ENCODE measurements at regions not wholly inside any gene's neighbourhood (a gene's known extent, or its start where the extent isn't known, plus 50 kb on each side); places are given as distances from the start of the nearest gene placed in this dataset.

DNA sequence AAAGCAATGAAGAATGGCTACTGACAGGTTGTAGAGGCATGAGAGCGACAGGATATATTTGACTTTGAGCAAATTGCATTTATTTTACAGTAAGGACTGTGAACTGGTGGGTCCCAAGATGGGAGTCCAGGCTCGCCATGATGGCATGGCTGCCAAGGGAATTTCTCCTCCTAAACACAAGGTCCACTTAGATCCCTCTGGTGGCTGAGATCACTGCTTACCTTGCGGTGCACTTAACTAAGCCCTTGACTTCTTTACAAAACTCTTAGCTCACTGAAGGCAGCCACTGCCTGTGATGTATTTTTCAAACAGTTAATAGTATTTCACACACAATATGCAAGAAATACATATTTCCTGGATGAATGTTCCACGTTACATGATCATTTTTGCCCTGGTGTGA, 50.3 kb upstream of the SORBS2 start:
- in situ Hi-C loops (cut with MboI; ENCODE audit: low pct_unique_long_range_greater_than_20kb, low sequenced_read_pairs), result no loop called here
- DNase-seq, result no peak

DNA sequence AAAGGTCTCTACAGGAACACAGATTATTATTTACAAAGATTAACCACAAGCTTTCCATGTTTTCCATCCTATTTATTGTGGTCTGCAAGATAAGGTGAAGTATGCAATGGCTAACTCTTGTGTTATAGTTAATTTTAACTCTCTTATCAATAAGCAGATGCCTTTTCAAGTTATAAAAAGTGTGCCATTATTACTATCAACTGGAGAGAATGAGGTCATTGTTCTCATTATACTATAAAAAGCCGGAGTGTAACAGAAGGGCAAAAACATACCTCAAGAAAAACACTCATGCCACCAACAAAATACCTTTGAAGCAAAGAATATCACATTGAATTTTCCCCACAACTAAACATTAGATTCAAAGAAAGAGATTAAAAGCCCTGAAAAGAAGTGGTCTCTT, 52.0 kb upstream of the SORBS2 start:
- DNase-seq, result no peak
- in situ Hi-C loops (cut with MboI; ENCODE audit: low pct_unique_long_range_greater_than_20kb, low sequenced_read_pairs), result no loop called here

DNA sequence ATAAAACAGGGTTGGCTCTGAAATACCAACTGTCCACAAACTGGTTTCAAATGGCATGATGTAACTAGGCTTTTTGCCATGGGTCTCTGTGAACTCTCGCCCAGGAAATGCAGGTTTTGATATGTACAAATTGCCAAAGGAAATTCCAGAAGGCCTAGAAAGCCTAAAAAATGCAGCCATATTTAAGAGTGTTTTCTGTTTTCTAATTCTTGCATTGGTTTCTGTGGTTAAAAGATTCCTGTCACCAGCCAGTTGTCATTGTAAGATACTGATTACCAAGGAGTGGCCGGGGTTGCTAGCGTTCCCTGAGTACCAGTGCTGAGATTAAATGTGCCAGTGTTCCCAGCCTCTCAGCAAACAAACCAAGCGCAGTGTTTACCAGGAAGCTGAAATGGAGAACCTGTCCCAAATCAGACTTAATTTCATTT, 53.9 kb upstream of the SORBS2 start:
- in situ Hi-C loops (cut with MboI; ENCODE audit: low pct_unique_long_range_greater_than_20kb, low sequenced_read_pairs), result no loop called here
- DNase-seq, result no peak

DNA sequence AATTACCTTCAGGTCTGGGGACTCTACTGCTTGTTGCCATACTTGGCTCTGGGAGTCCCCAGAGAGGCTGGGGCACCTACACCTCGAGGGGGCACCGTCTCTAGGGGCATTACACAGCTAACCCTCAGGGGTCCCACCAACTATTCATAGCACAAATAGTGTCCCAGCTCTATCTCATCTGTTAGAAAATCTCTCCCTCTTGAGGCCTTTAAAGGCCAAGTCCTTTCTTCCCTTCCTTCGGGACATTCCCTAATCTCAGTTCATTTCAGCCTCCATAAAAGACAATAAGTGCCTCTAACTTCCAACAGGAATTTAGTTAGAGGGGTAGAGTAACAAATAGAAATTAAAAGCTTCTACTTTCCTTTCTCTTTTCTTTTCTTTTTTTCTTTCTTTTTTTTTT, 55.8 kb upstream of the SORBS2 start:
- in situ Hi-C loops (cut with MboI; ENCODE audit: low pct_unique_long_range_greater_than_20kb, low sequenced_read_pairs), result no loop called here
- DNase-seq, result no peak

DNA sequence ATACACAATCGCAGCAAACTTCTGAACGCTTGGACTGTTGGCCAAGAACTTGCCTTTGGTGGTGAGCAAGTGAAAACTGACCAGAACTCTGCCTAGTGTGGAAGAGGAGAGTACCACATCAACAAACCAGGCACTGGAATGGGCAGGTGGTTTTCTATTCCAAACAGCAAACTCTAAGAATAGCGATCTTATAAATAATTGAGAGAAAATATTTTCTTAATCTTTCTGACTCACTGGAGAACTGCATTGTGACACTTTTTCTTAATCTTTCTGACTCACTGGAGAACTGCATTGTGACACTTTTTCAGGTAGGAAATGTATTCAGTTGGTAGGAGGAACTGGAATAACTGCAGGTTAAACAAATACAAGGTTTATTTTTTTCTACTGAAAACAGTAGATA, 57.0 kb upstream of the SORBS2 start:
- in situ Hi-C loops (cut with MboI; ENCODE audit: low pct_unique_long_range_greater_than_20kb, low sequenced_read_pairs), result no loop called here
- DNase-seq, result no peak

DNA sequence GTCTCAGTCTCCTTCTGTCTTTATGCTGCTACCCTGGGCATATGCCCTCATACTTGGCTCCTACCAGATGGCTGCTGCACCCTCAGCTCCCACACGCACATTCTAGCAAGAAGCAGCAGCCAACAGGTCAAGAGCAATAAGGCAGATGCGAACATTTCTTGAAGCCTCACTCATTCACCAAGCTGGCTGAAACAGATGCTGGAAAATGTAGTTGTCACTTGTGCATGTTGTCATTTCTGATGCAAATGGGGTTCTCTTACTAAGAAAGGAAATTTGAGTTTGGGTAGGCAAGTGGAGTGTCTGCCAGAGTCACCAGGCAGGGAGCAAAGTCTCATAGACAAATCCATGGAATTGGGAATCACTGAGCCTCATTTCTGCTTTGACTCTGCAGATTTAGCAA, 57.4 kb upstream of the SORBS2 start:
- no peak for DNase-seq
- in situ Hi-C loops (cut with MboI; ENCODE audit: low pct_unique_long_range_greater_than_20kb, low sequenced_read_pairs), result no loop called here

DNA sequence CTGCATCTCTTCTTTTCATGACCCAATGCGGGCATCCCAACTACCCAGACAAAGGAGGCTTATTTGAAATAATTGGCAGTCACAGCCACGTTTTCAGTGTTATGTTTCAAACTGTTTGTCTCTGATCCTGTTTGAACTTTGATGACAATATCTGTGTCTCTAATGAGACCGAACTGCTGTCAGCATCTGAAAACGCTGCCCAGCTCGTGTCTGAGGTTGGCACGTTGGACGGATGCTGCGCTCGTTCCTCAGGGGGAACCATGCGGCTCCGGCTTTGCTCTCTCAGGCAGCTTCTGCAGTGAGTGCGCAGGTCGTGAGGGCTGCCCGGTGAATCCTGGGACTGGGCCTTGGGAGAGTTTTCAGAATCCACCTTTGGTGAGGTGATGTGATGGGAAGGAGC, 58.4 kb upstream of the SORBS2 start:
- DNase-seq, result no peak
- in situ Hi-C loops (cut with MboI; ENCODE audit: low pct_unique_long_range_greater_than_20kb, low sequenced_read_pairs), result no loop called here

DNA sequence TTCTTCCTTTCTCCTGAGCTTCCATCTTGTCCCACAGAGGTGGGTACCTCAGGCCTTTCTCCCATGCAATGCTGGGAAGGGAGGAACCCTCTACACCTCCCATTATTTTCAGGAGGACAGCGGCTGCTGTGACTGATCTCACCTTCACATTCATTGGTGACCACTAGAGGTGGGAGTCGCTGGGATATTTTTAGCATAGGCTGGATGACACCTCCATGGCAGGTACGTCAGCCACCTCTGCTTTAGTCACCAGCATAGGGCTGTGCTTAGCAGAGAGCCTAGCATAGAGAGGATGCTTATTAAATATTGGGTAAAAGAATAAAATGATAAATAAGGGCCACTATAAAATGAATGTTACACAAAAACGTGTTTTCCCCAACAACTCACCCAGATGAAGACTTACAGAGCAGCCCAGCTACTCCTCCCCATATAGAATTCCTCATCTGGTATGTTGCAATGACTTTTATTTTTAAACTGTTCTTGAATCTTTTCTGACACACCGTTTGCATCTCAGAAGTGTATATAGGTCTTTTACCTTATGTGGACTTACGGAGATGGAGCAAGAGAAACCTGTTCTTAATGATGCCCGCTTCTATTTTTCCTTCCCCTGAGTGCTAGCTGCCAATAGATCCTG, 60.9 kb upstream of the SORBS2 start:
- in situ Hi-C loops (cut with MboI; ENCODE audit: low pct_unique_long_range_greater_than_20kb, low sequenced_read_pairs), result no loop called here
- DNase-seq, result no peak

DNA sequence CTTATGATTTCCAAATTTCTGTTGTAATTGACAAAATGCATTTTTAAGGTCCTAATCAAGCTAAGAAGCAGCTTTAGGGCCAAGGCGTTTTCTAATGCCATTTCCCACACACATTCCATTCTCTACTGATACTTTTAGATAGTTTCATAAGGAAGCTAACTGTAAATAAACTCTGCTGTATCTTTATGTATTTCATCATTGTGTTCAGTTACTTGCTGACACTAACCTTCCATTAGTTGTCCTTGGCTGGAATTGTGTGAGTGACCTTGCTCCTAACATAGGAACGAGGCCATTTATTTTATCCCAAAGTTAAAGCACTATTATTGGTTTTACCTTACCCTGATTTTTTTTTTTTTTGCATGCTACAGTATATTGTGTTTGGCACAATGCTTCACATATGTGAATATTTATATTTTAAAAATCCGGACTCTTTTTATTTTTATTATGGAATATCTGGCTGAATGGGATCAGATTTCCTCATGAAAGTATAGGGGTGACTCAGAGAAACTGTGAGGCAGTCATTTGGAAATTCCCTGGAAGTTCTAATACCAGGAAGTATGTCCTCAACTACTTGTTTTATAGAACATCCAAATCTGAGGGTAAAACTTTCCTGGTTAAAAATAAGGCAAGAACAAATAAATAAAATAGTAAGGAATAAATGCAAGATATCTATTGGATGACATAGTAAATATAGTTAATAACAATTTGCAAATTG, 62.7 kb upstream of the SORBS2 start:
- no peak for DNase-seq
- in situ Hi-C loops (cut with MboI; ENCODE audit: low pct_unique_long_range_greater_than_20kb, low sequenced_read_pairs), result no loop called here

DNA sequence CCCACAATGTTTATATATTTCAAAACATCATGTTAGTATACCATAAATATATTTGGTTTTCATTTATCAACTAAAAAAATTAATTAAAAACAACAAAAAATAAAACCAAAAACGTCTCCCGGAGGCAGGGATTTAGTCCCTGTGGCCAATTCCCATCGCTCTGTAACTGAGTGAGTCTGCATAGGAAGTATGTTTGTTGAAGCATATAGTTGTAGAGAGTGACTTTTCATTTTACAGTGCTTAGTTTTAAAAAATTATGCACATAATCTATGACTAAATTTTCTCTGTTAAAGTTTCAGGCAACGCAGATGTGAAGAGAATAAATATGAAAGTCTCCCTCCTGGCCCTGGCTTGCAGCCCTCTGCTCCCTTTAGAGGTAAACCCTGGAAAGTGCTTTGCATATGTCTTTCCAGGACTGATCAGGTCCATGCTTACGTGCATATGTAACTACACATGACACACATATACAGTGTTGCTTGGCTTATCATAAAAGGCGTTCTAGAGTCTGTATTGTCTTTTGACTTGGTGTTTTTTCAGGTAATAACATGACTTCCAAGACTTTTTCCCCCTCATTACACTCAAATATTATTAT, 63.4 kb upstream of the SORBS2 start:
- in situ Hi-C loops (cut with MboI; ENCODE audit: low pct_unique_long_range_greater_than_20kb, low sequenced_read_pairs), result no loop called here
- no peak for DNase-seq

DNA sequence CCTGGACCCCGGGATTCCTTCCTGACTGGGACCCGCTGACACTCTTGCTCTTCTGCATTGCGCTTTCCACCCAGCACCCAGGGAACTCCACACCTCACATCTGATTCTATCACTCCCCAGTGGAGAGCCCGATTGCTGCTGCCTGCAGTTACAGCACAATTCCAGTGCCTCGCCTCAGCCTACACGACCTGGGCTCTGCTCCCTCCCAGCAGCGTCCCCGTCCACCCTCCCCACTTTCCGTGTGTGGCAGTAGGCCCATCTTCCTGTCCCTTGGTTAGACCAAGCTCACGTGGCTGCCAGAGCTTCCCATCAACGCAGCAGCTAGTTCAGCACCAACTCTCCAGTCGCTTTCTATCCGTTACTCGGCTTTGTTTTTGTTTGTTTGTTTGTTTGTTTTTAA, 66.6 kb upstream of the SORBS2 start:
- in situ Hi-C loops (cut with MboI; ENCODE audit: low pct_unique_long_range_greater_than_20kb, low sequenced_read_pairs), result no loop called here

DNA sequence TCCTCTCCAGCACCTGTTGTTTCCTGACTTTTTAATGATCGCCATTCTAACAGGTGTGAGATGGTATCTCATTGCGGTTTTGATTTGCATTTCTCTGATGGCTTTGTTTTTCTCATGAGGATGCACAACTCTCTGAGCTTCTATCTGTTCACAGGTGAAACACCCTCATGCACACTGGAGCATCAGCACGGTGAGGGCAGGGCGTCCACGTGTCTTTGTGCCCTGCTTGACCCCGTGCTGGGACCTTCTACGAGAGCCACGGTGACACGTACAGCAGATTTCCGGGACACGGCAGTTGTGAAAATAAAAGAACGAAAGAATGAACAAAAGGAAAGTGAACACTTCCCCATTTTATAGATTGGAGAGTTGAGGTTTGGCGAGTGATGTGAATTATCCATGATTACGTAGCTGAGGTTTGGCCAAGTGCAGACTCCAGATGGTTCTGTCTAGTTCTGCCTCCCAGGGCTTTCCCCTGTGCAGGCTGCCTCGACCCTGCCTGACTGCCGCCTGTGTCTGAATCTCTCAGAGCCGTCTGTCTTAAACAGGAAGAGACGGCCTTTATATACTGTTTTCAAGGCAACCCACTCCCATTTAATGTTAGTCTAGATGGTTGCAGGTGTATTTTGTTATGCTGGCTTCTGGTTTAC, 67.8 kb upstream of the SORBS2 start:
- in situ Hi-C loops (cut with MboI; ENCODE audit: low pct_unique_long_range_greater_than_20kb, low sequenced_read_pairs), result no loop called here
- DNase-seq, result no peak

More for the DNA sequence above, 66.6 kb upstream of the SORBS2 start:
- DNase-seq, result no peak

DNA sequence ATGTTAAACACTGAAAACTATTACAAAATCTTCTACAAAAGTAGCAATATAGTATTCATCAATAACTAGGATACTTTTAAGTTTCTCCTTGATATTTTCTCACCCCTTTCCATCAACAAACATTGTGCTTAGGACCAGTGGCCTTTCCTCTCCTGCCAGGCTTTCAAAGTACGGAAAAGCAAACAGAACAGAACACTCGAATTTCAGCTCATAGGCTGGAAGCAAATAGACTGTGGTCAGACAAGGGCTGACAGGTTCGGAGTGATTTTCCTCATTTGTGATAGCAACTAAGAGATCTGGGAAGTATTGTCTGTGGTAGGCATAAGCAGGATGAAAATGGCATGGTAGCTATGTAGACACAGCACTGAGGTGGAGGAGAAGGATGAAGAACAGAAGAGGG, 68.6 kb upstream of the SORBS2 start:
- in situ Hi-C loops (cut with MboI; ENCODE audit: low pct_unique_long_range_greater_than_20kb, low sequenced_read_pairs), result no loop called here
- DNase-seq, result no peak

DNA sequence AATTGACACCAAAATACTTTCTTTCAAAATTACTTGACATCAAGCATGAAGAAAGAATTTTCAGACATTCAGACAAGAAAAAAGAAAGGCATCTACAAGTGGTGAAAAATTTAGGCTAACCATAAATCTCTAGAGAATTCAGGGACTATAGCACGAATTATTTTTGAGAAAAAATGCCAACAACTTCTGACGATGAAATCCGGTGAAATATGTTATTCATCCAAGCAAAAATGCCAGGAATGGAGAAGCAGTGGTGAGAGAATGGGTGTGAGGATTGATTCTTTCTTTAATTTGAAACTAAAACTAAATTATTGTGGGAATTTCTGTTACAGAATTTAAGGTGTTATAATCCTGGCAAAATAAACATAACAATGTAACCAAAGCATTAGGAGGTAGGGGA, 69.4 kb upstream of the SORBS2 start:
- in situ Hi-C loops (cut with MboI; ENCODE audit: low pct_unique_long_range_greater_than_20kb, low sequenced_read_pairs), result no loop called here
- DNase-seq, result no peak

DNA sequence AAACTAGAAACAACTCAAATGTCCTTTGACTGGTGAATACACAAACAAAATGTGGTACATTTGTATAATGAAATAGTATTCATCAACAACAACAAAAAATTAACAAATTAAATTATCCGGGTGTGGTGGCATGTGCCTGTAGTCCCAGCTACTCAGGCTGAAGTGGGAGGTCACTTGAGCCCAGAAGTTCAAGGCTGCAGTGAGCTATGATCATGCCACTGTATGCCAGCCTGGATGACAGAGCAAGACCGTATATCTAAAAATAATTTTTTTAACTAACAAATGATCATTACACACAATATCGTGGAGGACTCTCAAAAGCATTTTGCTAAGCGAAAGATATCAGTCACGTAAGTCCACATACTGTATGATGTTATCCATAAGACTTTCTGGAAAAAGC, 71.6 kb upstream of the SORBS2 start:
- no peak for DNase-seq
- in situ Hi-C loops (cut with MboI; ENCODE audit: low pct_unique_long_range_greater_than_20kb, low sequenced_read_pairs), result no loop called here

DNA sequence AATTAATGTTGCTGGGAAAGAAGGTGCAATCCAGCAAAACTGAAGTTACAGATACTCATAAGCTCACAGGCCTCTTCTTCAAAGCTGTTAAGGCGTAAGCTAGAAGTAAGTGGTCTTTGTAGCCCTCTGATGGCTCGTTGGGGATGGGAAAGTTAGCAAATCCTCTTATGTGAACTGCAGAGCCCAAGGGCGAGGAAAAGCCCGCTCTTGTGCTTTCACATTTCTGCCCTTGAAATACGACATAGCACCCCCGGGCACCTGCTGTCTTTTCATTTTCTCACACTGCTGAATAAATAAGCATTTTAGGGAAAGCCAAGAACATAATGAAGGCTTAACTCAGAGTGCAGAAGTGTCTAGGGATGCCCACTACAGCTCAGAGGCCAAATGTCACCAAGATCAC, 73.1 kb upstream of the SORBS2 start:
- DNase-seq, result no peak
- in situ Hi-C loops (cut with MboI; ENCODE audit: low pct_unique_long_range_greater_than_20kb, low sequenced_read_pairs), result no loop called here

DNA sequence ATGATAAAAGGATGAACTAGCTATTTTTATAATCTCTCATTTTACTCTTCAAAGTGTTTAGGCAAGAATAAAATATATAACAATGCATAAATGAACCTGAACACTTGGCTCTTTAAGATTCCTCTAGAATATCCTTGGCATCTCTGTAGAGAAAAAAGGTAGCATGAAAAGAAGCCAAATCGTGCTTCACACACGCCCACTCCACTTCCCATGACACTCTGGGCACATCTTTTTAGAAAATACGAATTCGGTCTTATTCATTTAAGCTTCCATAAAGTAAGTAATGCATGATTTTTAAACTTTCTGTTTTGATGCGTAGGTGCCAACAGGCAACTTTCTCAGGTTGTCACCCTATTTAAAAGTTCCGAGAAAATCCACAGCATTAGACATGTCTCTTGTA, 73.6 kb upstream of the SORBS2 start:
- in situ Hi-C loops (cut with MboI; ENCODE audit: low pct_unique_long_range_greater_than_20kb, low sequenced_read_pairs), result no loop called here
- DNase-seq, result no peak

DNA sequence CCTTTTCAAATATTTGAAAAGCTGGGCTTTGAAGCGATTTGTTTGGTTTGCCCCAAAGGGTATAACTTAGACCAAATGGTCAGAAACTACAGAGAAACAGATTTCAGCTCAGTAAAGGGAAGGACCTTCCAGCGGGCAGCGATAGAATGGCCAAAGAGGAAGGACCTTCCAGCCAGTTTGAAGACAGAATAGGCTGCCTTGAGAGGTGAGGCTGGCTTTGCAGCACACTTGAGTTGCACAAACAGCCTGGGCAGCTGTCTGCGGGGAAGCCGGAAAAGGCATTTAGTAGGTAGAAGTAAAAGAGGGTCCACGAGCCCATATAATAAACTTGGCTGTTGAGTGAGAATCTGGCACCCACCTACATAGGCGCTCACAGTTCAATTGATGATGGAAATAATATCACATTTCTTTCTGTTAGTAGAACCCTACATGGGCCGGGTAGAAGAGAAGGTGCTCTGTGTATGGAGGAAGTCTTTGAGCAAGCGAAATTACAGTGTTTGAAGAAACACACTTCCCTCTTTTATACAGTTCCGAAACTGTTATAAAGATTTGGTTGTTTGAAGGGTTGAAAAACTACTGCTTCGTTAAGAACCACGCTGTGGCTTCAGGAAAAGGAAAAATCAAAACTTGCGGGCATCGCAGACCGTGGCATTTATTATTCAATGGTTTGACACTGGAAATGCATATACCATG, 75.0 kb upstream of the SORBS2 start:
- no peak for DNase-seq
- in situ Hi-C loops (cut with MboI; ENCODE audit: low pct_unique_long_range_greater_than_20kb, low sequenced_read_pairs), result no loop called here

DNA sequence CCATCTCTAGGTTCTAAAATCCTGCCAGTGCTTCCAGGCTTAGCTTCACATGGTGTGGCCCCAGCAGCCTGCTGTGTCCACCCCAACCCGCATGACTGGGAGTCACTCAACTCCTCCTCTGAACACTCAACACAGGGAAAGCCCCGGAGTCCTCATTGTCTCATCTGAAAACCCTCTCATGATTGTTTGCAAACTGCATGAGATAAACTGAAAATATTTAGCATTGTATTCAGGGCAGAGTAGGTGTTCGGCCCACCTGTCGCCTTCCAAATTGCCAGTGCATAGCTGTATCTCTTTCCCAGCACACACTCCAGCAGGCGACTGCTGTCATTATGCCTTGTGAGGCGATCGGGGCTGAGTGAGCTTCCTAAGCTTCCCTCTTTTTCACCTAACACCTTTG, 76.7 kb upstream of the SORBS2 start:
- in situ Hi-C loops (cut with MboI; ENCODE audit: low pct_unique_long_range_greater_than_20kb, low sequenced_read_pairs), result no loop called here
- DNase-seq, result no peak

DNA sequence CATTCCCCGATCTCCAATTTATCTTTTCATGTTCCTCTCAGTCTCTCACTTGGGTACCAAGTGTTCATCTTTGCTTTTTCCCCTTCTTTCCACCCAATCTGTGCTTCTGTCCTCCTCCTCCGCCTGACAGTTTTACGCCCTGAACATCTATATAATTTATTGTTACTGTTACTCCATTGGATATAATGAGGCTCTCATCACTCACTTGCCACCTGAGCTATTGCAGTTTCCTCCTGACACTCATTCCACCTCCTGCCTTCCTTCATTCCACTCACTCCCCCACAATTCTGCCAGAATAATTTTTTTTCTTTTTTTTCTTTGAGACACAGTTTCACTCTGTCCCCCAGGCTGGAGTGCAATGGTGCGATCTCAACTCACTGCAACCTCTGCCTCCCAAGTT, 77.6 kb upstream of the SORBS2 start:
- DNase-seq, result no peak

More for the DNA sequence above, 77.6 kb upstream of the SORBS2 start:
- in situ Hi-C loops (cut with MboI; ENCODE audit: low pct_unique_long_range_greater_than_20kb, low sequenced_read_pairs), result no loop called here

Data from KBM-7 (cell line).